Pancreas (tissue), 10 donors: ENCODE measurements at regions not wholly inside any gene's neighbourhood (a gene's known extent, or its start where the extent isn't known, plus 50 kb on each side); places are given as distances from the start of the nearest gene placed in this dataset.
"Not testable (repeated sequence)": the region's sequence is repeated elsewhere in the genome, so short reads cannot be mapped to it uniquely, and the experiment has no call there.

Source experiments
- ATAC-seq, 4 donors: fragments of 200-7000 bp; cut with Tn5 transposase; one replicate each; pipeline versions ENCODE4 v1.8.0 to v1.9.1; 2020; ENCODE audit warnings: mild to moderate bottlenecking in 4 of 4, moderate library complexity in 4 of 4
- DNase-seq, 6 donors: peaks; one replicate each; pipeline ENCODE4 v3.0.0-alpha.2; 2020
- FAIRE-seq: peaks from 2 replicates; lab custom pipeline; 2012; peaks lifted over from hg19 to GRCh38; lab: Jason Lieb, UNC
- H3K27ac ChIP-seq, 4 donors: fragments of 200-600 bp; sonication (generic); 1 replicate in 3 of 4; 2 replicates in 1 of 4; pipeline versions ENCODE4 v1.5.0 to v1.8.0; 2020
- H3K27me3 ChIP-seq, 4 donors: fragments of 200-600 bp; one replicate each; pipeline ENCODE4 v1.8.0; 2021
- H3K36me3 ChIP-seq, 3 donors: fragments of 200-600 bp; sonication (generic) in 1 of 3; one replicate each; pipeline versions ENCODE4 v1.5.0 to v1.8.0; 2020 to 2021
- H3K4me1 ChIP-seq, 3 donors: fragments of 200-600 bp; one replicate each; pipeline ENCODE4 v1.8.0; 2021
- H3K4me3 ChIP-seq, 4 donors: fragments of 200-600 bp; sonication (generic) in 2 of 4; one replicate each; pipeline versions ENCODE4 v1.5.0 to v1.8.0; 2020 to 2021
- H3K9me3 ChIP-seq, 4 donors: fragments of 200-600 bp; one replicate each; pipeline ENCODE4 v1.8.0; 2021
- WGBS, 2 donors: extraction: QIAGEN DNeasy Blood & Tissue Kit; methylation state at CpG; one replicate each; pipeline ENCODE4 v1.1.7; 2013; 5-methylcytosine and 5-hydroxymethylcytosine counted together
- intact Hi-C, 3 donors: fragments of 100-400 bp; cut with DNase I; formaldehyde crosslinking; loops; one replicate each; pipeline versions ENCODE4 v1.11.1 to v1.14.2; 2022
- TF ChIP-seq, protein P1 (sequence below), 4 donors: fragments of 200-600 bp; sonication (generic) in 3 of 4; IDR thresholded peaks; one replicate each; pipeline versions ENCODE4 v1.5.0 to v1.8.0; 2021; ENCODE audit warnings: antibody characterized with exemption in 4 of 4
- donor health status: healthy with polysubstance abuse.
- donor health status: DM: no; HTN: no; CAD: no; lungs with moderate emphysema.
- donor health status: DM: no; HTN: no; CAD: no.
- donor health status: control.
- donor health status: control.
- donor health status: Bipolar disorder and iron deficiency.
- donor health status: DM: yes; HTN: yes; CAD: no.
- donor health status: DM: no; HTN: no; CAD: no.
- donor health status: DM: no; HTN: no; CAD: no.
- donor health status: DM: yes; HTN: yes; CAD: no.

DNA sequence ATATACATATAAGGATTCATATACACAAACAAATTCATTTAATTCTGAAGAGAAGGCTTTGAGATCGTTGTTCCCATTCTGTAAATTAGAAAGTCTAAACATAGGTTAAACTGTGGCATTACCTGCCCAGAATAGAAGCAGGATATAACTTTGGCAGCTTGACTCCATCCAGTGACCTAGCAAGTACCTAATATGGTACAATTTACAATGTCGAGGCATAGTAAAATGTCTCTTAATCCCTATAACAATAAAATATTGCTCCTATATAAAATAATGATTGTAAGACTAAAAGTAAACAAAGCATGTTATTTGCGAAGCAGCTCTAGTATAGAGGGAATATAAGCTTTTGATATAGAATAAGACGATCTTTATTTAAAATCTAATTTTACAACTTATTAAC is 756.0 kb downstream of the LUZP2 start:
- Histone ChIP-seq H3K27me3 (no peaks in the 10 kb centered on the region), H3K36me3 (no peaks in the 10 kb centered on the region), H3K9me3 (no peaks in the 10 kb centered on the region), H3K4me3 (no peak overlapping the region), H3K27ac (no peak overlapping the region), H3K4me1 (no peaks in the 10 kb centered on the region)
- TF ChIP-seq, protein P1, sequence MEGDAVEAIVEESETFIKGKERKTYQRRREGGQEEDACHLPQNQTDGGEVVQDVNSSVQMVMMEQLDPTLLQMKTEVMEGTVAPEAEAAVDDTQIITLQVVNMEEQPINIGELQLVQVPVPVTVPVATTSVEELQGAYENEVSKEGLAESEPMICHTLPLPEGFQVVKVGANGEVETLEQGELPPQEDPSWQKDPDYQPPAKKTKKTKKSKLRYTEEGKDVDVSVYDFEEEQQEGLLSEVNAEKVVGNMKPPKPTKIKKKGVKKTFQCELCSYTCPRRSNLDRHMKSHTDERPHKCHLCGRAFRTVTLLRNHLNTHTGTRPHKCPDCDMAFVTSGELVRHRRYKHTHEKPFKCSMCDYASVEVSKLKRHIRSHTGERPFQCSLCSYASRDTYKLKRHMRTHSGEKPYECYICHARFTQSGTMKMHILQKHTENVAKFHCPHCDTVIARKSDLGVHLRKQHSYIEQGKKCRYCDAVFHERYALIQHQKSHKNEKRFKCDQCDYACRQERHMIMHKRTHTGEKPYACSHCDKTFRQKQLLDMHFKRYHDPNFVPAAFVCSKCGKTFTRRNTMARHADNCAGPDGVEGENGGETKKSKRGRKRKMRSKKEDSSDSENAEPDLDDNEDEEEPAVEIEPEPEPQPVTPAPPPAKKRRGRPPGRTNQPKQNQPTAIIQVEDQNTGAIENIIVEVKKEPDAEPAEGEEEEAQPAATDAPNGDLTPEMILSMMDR (IDR thresholded peaks at IDR 0.05), result no peak
- WGBS, 2 donors, result 61 to 70% methylated on average over 4 of the region's 4 CpGs
- DNase-seq (no peak), ATAC-seq (no peak), FAIRE-seq (no peak)
- intact Hi-C loops, result no loop called here

DNA sequence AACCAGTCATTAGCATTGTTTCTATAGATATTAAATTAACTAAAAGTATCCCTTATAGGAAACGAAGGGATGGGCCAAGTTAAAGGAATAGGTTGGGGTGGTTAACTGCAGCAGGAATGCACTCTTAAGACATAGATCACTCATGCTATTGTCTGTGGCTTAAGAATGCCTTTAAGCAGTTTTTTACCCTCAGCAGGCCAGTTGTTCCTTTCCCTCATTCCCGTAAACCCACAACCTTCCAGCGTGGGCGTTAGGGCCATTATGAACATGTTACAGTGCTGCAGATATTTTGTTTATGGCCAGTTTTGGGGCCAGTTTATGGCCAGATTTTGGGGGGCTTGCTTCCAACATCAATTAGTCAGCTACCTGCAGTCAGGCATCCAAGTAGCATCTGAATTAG is 767.0 kb downstream of the LUZP2 start:
- FAIRE-seq, H3K27me3 ChIP-seq, ATAC-seq, H3K4me1 ChIP-seq, H3K4me3 ChIP-seq, H3K27ac ChIP-seq, H3K36me3 ChIP-seq, intact Hi-C loops, DNase-seq, H3K9me3 ChIP-seq: not testable (repeated sequence)
- 68 to 82% methylated on average over 4 of the region's 4 CpGs for WGBS, 2 donors

DNA sequence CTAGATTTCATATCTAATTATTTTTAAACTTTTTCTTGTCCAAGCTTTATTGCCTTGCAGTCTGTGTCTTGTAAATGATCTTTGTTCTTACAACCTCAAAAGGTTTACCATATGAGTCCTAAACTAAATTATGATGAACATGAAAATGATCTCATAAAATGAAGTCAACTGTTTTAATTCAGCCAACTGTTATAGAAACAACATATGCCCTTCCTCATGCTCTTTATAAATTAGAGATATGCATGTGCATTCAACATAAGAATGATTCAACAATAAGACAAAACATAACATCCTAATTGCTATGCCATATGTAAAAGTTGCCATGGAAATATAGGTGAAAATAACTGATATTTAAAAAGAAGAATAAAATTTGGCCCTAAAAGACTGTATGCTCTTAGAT is 774.4 kb downstream of the LUZP2 start:
- no peaks in the 10 kb centered on the region for H3K9me3 ChIP-seq
- intact Hi-C loops, result no loop called here
- no peak for FAIRE-seq
- DNase-seq, result no peak
- H3K27ac ChIP-seq, result no peak overlapping the region
- no peaks in the 10 kb centered on the region for H3K27me3 ChIP-seq
- no peaks in the 10 kb centered on the region for H3K36me3 ChIP-seq
- no peaks in the 10 kb centered on the region for H3K4me1 ChIP-seq
- no peak overlapping the region for H3K4me3 ChIP-seq
- TF ChIP-seq, protein P1 (IDR thresholded peaks at IDR 0.05), result no peak
- no peak for ATAC-seq

DNA sequence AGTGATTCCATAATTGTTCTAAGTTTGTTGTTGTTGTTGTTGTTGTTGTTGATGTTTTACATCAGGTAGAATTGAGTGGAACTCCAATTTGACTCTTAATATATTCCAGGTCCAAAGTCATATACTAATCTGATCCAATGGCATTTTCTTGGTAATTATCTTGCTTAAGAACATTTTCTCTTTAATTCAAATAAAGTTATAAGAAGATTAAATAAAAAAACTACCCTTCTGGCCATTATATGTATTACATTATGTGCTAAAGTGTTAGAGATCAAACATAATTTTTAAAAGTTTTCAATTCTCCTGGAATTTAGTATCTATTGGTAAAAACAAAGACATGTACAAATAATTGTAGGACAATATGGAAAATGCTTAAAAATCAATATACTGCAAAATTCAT is 775.4 kb downstream of the LUZP2 start:
- Histone ChIP-seq H3K4me1 (no peaks in the 10 kb centered on the region), H3K36me3 (no peaks in the 10 kb centered on the region), H3K27me3 (no peaks in the 10 kb centered on the region), H3K27ac (no peak overlapping the region), H3K9me3 (no peaks in the 10 kb centered on the region), H3K4me3 (no peak overlapping the region)
- intact Hi-C loops, result no loop called here
- FAIRE-seq (no peak), ATAC-seq (no peak), DNase-seq (no peak)
- TF ChIP-seq, protein P1 (IDR thresholded peaks at IDR 0.05), result no peak

DNA sequence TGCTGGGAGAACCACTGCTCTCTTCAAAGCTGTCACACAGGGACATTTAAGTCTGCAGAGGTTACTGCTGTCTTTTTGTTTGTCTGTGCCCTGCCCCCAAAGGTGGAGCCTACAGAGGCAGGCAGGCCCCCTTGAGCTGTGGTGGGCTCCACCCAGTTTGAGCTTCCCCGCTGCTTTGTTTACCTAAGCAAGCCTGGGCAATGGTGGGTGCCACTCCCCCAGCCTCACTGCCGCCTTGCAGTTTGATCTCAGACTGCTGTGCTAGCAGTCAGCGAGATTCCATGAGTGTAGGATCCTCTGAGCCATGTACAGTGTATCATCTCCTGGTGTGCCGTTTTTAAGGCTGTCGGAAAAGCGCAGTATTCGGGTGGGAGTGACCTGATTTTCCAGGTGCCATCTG is 784.0 kb downstream of the LUZP2 start:
- DNase-seq, H3K36me3 ChIP-seq, intact Hi-C loops, H3K27me3 ChIP-seq, H3K9me3 ChIP-seq, H3K27ac ChIP-seq, ATAC-seq, FAIRE-seq, H3K4me1 ChIP-seq, H3K4me3 ChIP-seq: not testable (repeated sequence)
- WGBS, 2 donors, result 65 to 68% methylated on average over 7 of the region's 7 CpGs

DNA sequence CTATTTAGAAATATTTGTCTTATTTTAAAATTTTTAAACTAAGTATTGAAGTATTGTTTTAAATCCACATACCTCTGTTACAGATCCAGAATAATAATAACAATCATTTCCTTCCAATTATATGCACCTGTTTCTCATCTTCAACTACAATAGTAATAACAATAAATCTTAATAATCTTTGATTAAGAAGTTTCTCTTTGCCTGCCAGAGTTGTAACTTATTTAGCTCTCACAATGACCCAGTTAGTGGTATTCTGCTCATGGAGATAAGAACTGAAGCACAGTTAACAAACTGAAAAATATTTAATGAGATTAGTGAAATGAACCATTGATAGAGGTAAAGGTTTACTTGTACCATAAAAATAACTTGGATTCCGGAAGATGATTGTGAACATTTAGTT is 796.3 kb downstream of the LUZP2 start:
- Histone ChIP-seq H3K27me3 (no peaks in the 10 kb centered on the region), H3K9me3 (no peaks in the 10 kb centered on the region), H3K4me3 (no peak overlapping the region), H3K36me3 (no peaks in the 10 kb centered on the region), H3K27ac (no peak overlapping the region), H3K4me1 (no peaks in the 10 kb centered on the region)
- intact Hi-C loops, result no loop called here
- TF ChIP-seq, protein P1 (IDR thresholded peaks at IDR 0.05), result no peak
- FAIRE-seq (peak; percentile 5), DNase-seq (no peak), ATAC-seq (no peak)
- 38 to 47% methylated on average over 1 of the region's 1 CpG for WGBS, 2 donors
